GM18868 (cell line): ENCODE measurements at regions not wholly inside any gene's neighbourhood (a gene's known extent, or its start where the extent isn't known, plus 50 kb on each side); places are given as distances from the start of the nearest gene placed in this dataset.
"Not testable (repeated sequence)": the region's sequence is repeated elsewhere in the genome, so short reads cannot be mapped to it uniquely, and the experiment has no call there.

ENCODE experiments used
- ATAC-seq: cut with Tn5 transposase; IDR thresholded peaks from one replicate; pipeline ENCODE4 v1.9.1; 2021; ENCODE audit warnings: mild to moderate bottlenecking, moderate library complexity; ENCODE audit not compliant: unreplicated experiment

GRCh38 chr4:19187691-19188090 is 1064.0 kb upstream of the SLIT2 start:
- no peak for ATAC-seq

DNA sequence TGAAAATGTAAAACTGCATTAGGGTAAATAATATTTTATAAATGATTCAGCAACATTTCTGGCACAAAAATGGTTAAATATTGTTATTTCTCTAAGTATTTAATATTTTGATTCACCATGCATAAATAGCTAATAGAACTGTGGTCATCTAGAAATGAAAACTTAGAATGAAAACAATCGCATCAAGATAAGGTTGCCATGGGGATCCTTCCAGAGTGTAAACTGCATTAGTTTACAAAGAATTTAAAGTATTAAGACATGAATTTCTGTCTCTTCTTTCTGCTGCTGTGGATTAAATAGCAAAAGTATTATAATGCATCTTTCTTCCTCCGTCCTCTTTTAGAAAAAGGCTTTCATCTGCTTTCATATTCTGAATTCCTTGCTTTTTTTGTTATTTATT is 1064.6 kb upstream of the SLIT2 start:
- ATAC-seq: no peak

DNA sequence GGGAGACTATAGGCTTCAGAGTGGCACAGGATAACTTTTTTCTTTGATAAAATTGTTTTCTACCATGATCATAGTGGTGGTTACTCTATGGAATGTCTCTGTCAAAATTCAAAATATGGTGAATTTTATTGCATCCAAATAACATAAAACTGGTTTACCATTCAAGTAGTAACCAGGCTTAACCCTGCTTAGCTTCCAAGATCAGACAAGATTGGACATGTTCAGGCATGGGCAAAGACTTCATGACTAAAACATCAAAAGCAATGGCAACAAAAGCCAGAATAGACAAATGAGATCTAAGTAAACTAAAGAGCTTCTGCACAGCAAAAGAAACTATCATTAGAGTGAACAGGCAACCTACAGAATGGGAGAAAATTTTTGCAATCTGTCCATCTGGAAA is 1070.1 kb upstream of the SLIT2 start:
- ATAC-seq: not testable (repeated sequence)

- no peak for ATAC-seq
Observed at GRCh38 chr4:19178835-19179234, 1072.9 kb upstream of the SLIT2 start.

DNA sequence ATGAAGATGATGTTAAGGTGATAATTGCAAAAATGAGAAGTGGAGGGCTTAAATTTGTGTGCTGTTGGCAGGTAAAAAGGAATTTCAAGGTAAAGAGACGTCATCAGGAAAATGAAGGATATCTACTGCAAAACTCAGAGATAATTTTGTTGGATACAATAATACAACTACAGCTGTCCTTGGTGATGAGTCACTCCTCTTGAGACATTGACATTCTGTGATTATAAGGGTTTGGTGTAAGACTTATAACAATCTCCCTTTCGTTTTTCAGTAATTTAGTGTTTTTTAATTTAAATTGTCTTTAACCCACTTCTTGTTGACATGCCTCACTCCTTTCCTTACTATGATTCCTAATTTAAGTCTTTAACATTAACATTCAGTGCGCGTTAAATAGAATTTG is 1074.1 kb upstream of the SLIT2 start:
- ATAC-seq: no peak

- ATAC-seq: no peak
Observed at GRCh38 chr4:19171832-19172231, 1079.9 kb upstream of the SLIT2 start.

GRCh38 chr4:19167311-19167710 is 1084.4 kb upstream of the SLIT2 start:
- no peak for ATAC-seq

DNA sequence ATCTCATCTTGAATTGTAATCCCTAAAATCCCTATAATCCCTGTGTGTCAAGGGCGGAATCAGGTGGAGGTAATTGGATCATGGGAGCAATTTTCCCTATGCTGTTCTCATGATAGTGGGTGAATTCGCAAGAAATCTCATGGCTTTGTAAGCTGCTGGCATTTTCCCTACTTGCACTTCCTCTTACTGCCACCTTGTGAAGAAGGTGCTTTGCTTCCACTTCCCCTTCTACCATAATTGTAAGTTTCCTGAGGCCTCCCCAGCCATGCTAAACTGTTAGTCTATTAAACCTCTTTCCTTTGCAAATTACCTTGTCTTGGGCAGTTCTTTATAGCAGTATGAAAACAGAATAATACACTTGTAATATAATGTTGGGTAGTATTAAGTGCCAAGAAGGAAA is 1087.4 kb upstream of the SLIT2 start:
- ATAC-seq: peak; percentile 68

GRCh38 chr4:19159874-19160273 is 1091.8 kb upstream of the SLIT2 start:
- no peak for ATAC-seq

DNA sequence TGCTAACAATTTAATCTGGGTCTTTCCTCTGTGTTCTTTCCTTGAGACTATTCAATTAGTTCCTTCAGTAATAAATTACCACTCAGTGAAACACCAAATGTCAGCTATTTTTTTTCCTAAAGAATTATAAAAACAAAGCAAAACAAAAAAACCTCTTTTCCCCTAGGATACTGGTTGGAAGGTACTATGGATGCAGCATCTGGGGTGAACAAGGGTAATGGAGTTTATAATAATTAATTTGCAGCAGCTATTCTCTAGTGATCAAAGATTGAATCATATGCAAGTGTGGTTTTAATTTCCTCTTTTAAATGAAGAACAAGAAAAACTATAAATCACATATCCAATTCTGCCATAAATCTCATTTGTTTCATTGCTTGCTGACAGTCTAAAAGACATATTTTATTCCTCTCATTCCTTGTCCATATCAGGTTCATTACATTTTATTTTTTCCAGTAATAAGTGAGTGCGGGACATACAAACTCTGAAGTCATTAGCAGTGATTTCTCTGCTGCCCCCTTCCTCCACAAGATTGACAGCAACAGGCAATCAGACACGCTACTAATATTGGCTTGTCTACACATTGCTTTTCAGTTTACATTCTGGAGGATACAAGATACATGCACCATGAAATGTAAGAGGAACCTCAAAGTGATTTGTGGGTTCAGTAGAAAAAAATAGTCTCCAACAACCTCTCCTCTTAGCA is 1093.4 kb upstream of the SLIT2 start:
- no peak for ATAC-seq

- ATAC-seq: no peak
Observed at GRCh38 chr4:19156786-19157185, 1094.9 kb upstream of the SLIT2 start.

GRCh38 chr4:19155568-19155967 is 1096.1 kb upstream of the SLIT2 start:
- no peak for ATAC-seq

DNA sequence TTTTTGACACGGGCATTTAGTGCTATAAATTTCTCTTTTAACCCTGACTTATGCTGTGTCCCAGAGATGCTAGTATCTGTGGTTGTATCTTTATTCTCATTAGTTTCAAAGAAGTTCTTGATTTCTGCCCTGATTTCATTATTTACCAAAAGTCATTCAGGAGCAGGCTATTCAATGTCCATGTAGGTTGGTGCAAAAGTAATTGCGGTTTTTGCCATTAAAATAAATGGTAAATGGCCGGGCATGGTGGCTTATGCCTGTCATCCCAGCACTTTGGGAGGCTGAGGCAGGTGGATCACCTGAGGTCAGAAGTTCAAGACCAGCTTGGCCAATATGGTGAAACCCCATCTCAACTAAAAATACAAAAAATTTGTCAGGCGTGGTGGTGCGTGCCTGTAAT is 1097.4 kb upstream of the SLIT2 start:
- ATAC-seq: not testable (repeated sequence)

GRCh38 chr4:19152264-19152663 is 1099.4 kb upstream of the SLIT2 start:
- peak; percentile 82 for ATAC-seq

DNA sequence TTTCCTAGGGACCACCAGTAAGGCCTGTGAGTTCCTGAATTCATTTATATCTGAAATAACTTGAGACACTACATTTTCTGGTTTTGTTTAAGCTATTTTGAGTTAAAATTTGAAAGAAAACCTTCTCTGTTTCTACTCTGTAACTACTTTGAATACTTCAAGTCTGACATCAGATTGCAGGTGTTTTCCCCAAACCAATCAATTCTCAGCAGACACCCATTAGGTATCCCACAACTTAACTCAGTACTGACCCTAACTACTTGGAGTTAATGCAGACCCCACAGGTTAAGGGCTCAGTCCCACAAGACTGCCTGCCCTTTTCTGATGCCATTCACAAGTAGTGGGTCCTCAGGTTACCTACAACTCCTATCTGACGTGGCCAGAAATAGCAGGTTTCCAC is 1100.0 kb upstream of the SLIT2 start:
- peak; percentile 39 for ATAC-seq

DNA sequence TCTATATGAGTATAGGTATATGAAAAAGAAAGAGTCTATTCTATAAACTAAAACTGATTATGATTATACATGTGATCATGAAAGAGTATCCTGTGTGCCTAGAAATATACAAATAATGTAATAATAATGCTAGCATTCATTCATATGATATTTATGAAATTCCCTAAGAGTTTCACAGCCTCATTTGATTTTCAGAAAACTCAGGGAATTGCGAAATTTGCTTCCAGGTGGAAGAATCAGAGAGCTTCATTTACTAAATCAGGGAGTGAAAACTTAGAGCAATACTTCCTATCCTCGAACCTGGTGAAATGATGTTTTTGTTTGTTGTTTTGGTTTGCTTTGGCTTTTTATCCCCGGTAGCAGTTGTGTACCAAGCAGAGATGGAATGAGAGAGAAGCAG is 1105.7 kb upstream of the SLIT2 start:
- no peak for ATAC-seq

- peak; percentile 96 for ATAC-seq
Observed at GRCh38 chr4:19135895-19136633, 1114.5 kb upstream of the LCORL start.

DNA sequence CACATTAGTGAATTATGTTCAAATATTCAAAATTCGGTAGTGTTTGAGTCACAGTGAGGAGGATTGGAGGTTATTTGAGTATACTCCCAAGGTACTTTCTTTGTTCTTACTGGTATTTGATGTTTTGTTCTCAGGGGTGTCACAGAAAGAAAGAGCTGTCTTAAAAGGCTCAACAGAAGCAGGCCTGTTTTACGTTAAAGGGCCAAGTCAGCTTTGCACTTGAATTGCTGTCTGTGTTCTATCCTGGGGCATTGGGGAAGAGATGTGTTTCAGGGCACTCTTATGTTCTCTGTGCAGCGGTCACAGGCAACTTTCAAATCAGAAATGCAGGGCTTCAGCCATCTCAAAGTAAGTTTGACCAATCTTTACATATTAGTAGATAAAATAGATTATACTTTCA is 1113.1 kb upstream of the LCORL start:
- ATAC-seq: no peak

DNA sequence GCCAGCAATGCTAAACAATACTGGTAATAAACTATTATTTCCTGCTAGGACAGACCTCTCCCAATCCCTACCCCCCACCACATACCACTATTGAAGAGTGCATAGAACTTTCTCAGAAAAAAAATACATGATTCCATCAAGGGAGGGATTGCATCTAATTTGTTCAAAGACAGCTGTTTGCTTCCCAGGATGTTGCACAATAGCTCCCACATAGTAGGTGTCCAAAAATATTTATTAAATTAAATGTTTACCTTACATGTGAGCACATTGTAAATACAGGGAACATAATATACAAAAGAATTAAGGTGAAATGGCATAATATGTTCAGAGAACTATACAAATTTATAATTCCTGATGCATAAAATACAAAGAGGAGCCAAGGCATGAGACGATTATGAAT is 1111.8 kb upstream of the LCORL start:
- ATAC-seq: no peak

GRCh38 chr4:19130866-19131265 is 1109.3 kb upstream of the LCORL start:
- ATAC-seq: no peak

DNA sequence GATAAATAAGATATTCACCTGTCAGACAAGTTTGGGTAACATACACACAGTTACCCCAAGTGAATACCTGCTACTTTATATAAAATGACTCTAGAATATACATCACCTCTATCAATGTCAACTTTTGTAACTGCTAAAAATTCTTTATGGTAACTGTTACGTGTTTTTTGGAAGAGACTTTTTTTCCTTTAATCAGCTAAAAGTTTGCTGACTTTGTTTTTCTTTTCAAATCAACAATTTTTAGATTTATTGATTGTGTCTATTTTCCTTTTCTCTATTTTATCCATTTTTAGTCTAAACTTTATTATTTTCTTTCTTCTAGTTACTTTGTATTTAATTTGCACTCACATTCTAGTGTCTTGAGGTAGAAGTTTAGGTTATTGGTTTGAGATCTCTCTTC is 1106.6 kb upstream of the LCORL start:
- ATAC-seq: no peak

DNA sequence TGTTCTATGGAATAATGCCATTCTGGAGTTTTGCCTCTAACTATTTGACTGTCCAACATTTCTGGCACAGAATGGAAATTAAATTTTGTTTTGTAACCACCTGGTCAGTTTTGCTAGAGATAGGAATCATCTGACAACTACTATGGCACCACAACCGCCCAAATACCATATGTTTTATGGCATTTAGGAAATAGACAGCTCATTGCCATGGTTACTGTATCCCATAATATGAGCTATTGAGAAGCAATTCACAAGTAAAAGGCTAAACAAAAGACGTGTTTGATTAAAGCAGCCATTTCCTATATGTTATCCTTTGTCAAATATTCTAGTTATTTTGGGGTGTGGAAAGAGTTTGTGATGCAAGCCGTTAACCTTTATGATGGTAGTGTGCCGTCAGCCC is 1105.3 kb upstream of the LCORL start:
- ATAC-seq: no peak

DNA sequence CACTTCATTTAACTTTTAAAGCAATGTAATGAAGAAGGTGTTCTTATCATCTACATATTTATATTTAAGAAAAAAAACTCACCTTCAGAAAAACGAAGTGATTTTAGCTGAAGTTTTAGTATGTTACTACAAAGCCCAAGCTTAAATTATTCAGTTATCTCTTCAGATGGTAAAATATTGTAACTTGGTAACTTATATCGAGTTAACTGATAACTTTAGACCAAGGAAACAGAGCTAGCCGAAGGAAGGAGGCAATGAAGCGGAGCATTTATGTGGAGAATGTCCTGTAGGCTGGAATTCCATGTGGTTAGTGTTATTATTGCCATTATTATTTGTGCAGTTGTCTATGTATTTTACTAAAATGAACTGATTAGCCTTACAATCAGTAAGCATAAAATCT is 1102.1 kb upstream of the LCORL start:
- ATAC-seq: no peak
